ENCODE measurements at regions not wholly inside any gene's neighbourhood (a gene's known extent, or its start where the extent isn't known, plus 50 kb on each side); places are given as distances from the start of the nearest gene placed in this dataset.

DNA sequence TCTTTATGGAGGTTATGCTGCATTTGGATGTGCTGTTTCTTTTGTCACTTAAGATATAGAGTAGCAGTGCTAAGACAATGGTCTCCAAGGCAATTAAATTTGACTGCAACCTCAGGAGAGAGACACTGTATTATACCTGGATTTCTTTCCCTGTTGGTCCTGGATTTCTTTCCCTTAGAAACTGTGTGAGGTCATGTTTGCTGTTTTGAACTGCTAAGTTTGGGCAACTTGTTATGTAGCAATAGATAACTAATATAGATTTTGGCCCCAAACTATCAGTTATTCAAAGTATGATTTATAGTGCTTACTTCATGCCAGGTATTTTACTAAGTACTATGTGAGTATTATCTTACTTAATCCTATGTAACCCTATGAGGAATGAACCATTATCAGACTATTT is 458.4 kb downstream of the HS3ST3B1 start:
- TF ChIP-seq, protein P1, sequence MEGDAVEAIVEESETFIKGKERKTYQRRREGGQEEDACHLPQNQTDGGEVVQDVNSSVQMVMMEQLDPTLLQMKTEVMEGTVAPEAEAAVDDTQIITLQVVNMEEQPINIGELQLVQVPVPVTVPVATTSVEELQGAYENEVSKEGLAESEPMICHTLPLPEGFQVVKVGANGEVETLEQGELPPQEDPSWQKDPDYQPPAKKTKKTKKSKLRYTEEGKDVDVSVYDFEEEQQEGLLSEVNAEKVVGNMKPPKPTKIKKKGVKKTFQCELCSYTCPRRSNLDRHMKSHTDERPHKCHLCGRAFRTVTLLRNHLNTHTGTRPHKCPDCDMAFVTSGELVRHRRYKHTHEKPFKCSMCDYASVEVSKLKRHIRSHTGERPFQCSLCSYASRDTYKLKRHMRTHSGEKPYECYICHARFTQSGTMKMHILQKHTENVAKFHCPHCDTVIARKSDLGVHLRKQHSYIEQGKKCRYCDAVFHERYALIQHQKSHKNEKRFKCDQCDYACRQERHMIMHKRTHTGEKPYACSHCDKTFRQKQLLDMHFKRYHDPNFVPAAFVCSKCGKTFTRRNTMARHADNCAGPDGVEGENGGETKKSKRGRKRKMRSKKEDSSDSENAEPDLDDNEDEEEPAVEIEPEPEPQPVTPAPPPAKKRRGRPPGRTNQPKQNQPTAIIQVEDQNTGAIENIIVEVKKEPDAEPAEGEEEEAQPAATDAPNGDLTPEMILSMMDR (IDR thresholded peaks at IDR 0.05): no peak
- TF ChIP-seq POLR2AphosphoS5 (IDR thresholded peaks at IDR 0.05): no peak

Measured in esophagus muscularis mucosa (tissue), 3 donors.